HepG2 (cell line): ENCODE measurements at regions not wholly inside any gene's neighbourhood (a gene's known extent, or its start where the extent isn't known, plus 50 kb on each side); places are given as distances from the start of the nearest gene placed in this dataset.

Experiments used
- ATAC-seq: fragments of 200-7000 bp; cut with Tn5 transposase; 3 replicates; pipeline ENCODE4 v1.9.1; 2020; ENCODE audit warnings: mild to moderate bottlenecking, moderate library complexity
- BruUV-seq: library from RNA; stranded (reverse); fragments of 400-500 nt; replicated peaks from 2 replicates; lab custom pipeline; 2021; lab: Mats Ljungman, UMichigan
- CTCF ChIA-PET: fragments of 300-600 bp; formaldehyde crosslinking; extraction: SDS; loops from one replicate; lab custom pipeline; 2021; ENCODE audit warnings: low total read pairs, inconsistent platforms, low intra/inter-chr PET ratio; lab: Yijun Ruan, JAX
- POLR2A ChIA-PET: fragments of 350-600 bp; sonication (Branson Sonifier 250); formaldehyde crosslinking; loops from one replicate; lab custom pipeline; 2020; ENCODE audit warnings: antibody characterized with exemption, inconsistent platforms; lab: Yijun Ruan, JAX
- DNase-seq: peaks from one replicate; pipeline ENCODE4 v3.0.0-alpha.2; 2015; ENCODE audit warnings: low spot score
- FAIRE-seq: peaks from 3 replicates; lab custom pipeline; 2011; peaks lifted over from hg19 to GRCh38; lab: Jason Lieb, UNC
- H2AFZ ChIP-seq: one replicate; pipeline ENCODE4 v1.6.1; 2011; ENCODE audit warnings: low read length, inconsistent platforms
- H3K27ac ChIP-seq: fragments of 300-600 bp; 3 replicates; pipeline ENCODE4 v1.8.0; 2011; ENCODE audit warnings: mixed run types, mild to moderate bottlenecking, mixed read lengths, low read length, inconsistent platforms; ENCODE audit not compliant: insufficient read depth; ENCODE audit errors: extremely low read length
- H3K27me3 ChIP-seq, 2 experiments: fragments of 200-600 bp in 1 of 2; 2 replicates in 1 of 2; 3 replicates in 1 of 2; pipeline versions ENCODE4 v1.6.0 to v1.8.0; 2011; ENCODE audit warnings: low read length in 2 of 2, mild to moderate bottlenecking in 2 of 2, moderate library complexity in 2 of 2, inconsistent platforms in 1 of 2; ENCODE audit not compliant: insufficient read depth in 2 of 2, control insufficient read depth in 1 of 2
- H3K36me3 ChIP-seq, 2 experiments: fragments of 200-600 bp in 1 of 2; replicated peaks in 1 of 2; 2 replicates in 1 of 2; 3 replicates in 1 of 2; pipeline versions ENCODE4 v1.5.1 to v1.8.0; 2011; ENCODE audit warnings: low read length in 2 of 2, inconsistent platforms in 1 of 2; ENCODE audit not compliant: insufficient read depth in 2 of 2, control insufficient read depth in 1 of 2
- H3K4me1 ChIP-seq: 2 replicates; pipeline ENCODE4 v1.5.1; 2012; ENCODE audit warnings: low read length, inconsistent platforms; ENCODE audit not compliant: insufficient read depth
- H3K4me2 ChIP-seq: 2 replicates; pipeline ENCODE4 v1.6.0; 2011; ENCODE audit warnings: low read depth, low read length, inconsistent platforms
- H3K4me3 ChIP-seq, 3 experiments: fragments of 200-600 bp in 1 of 3; sonication (generic), shearing (Covaris generic) in 1 of 3; replicated peaks in 1 of 3; 2 replicates each; pipeline ENCODE4 v1.5.1; 2011 to 2016; ENCODE audit warnings: low read length in 3 of 3, inconsistent platforms in 2 of 3, low read depth in 2 of 3, mild to moderate bottlenecking in 2 of 3, control low read depth in 1 of 3, mixed read lengths in 1 of 3; ENCODE audit not compliant: insufficient read depth in 1 of 3
- H3K79me2 ChIP-seq: one replicate; pipeline ENCODE4 v1.6.1; 2011; ENCODE audit warnings: low read length, inconsistent platforms; ENCODE audit not compliant: insufficient read depth
- H3K9ac ChIP-seq: 2 replicates; pipeline ENCODE4 v1.6.0; 2011; ENCODE audit warnings: mild to moderate bottlenecking, low read depth, low read length, inconsistent platforms; ENCODE audit not compliant: insufficient read depth
- H3K9me3 ChIP-seq: 2 replicates; pipeline ENCODE4 v1.5.1; 2012; ENCODE audit warnings: mild to moderate bottlenecking, low read length
- H4K20me1 ChIP-seq: 2 replicates; pipeline ENCODE4 v1.6.0; 2011; ENCODE audit warnings: inconsistent platforms, mild to moderate bottlenecking, low read length, moderate library complexity; ENCODE audit not compliant: insufficient read depth
- DNMT1 ChIP-seq: sonication (generic); formaldehyde crosslinking; IDR thresholded peaks from 2 replicates; pipeline ENCODE4 v1.5.1; 2020; ENCODE audit warnings: mild to moderate bottlenecking, missing genetic modification reagents
- GZF1 ChIP-seq: sonication (generic); formaldehyde crosslinking; IDR thresholded peaks from 2 replicates; pipeline ENCODE4 v1.5.1; 2020; ENCODE audit warnings: mild to moderate bottlenecking, missing genetic modification reagents
- PCBP1 ChIP-seq: fragments of 200-400 bp; formaldehyde crosslinking; IDR thresholded peaks from 2 replicates; pipeline ENCODE4 v1.6.1; 2017; ENCODE audit warnings: mild to moderate bottlenecking, low read depth, low read length, borderline replicate concordance
- TFDP2 ChIP-seq: sonication (generic); formaldehyde crosslinking; IDR thresholded peaks from 2 replicates; pipeline ENCODE4 v1.4.0; 2020; ENCODE audit warnings: missing genetic modification reagents
- THAP9 ChIP-seq: sonication (generic); formaldehyde crosslinking; IDR thresholded peaks from 2 replicates; pipeline ENCODE4; 2020; ENCODE audit warnings: missing genetic modification reagents, mild to moderate bottlenecking, borderline replicate concordance
- ZBTB1 ChIP-seq: sonication (generic); formaldehyde crosslinking; IDR thresholded peaks from 2 replicates; pipeline ENCODE4 v1.4.0; 2020; ENCODE audit warnings: missing genetic modification reagents, borderline replicate concordance
- ZNF180 ChIP-seq: sonication (generic); formaldehyde crosslinking; IDR thresholded peaks from 2 replicates; pipeline ENCODE4 v1.4.0; 2020; ENCODE audit warnings: low read depth, missing genetic modification reagents, borderline replicate concordance
- ZNF263 ChIP-seq: sonication (generic); formaldehyde crosslinking; IDR thresholded peaks from 2 replicates; pipeline ENCODE4 v1.4.0; 2020; ENCODE audit warnings: missing genetic modification reagents
- ZNF343 ChIP-seq: sonication (generic); formaldehyde crosslinking; IDR thresholded peaks from 2 replicates; pipeline ENCODE4 v1.4.0; 2020; ENCODE audit warnings: mild to moderate bottlenecking, missing genetic modification reagents
- ZNF414 ChIP-seq: sonication (generic); formaldehyde crosslinking; IDR thresholded peaks from 2 replicates; pipeline ENCODE4 v1.5.0; 2020; ENCODE audit warnings: missing genetic modification reagents
- ZNF550 ChIP-seq: sonication (generic); formaldehyde crosslinking; IDR thresholded peaks from 2 replicates; pipeline ENCODE4 v1.4.0; 2020; ENCODE audit warnings: mild to moderate bottlenecking, missing genetic modification reagents, borderline replicate concordance
- ZNF558 ChIP-seq: sonication (generic); formaldehyde crosslinking; IDR thresholded peaks from 2 replicates; pipeline ENCODE4 v1.9.0; 2022; ENCODE audit warnings: mild to moderate bottlenecking, missing genetic modification reagents, borderline replicate concordance
- WGBS: methylation state at CpG from one replicate; pipeline ENCODE4 v1.1.6; 2017; ENCODE audit warnings: low lambda C conversion rate; 5-methylcytosine and 5-hydroxymethylcytosine counted together
- in situ Hi-C: cut with HindIII; loops from 2 replicates; pipeline ENCODE4 v1.10.0; 2017; ENCODE audit warnings: low pct_unique_long_range_greater_than_20kb; ENCODE audit not compliant: extremely low pct_ligation_motif_present
- intact Hi-C: fragments of 100-400 bp; cut with micrococcal nuclease; formaldehyde crosslinking; loops from one replicate; pipeline ENCODE4 v1.10.0; 2022; ENCODE audit not compliant: unreplicated experiment
- TF ChIP-seq, protein P1 (sequence below): sonication (generic); formaldehyde crosslinking; IDR thresholded peaks from 2 replicates; pipeline ENCODE4 v1.5.0; 2020; ENCODE audit warnings: mild to moderate bottlenecking, missing genetic modification reagents, borderline replicate concordance
- TF ChIP-seq, protein P2 (sequence below): sonication (generic); formaldehyde crosslinking; IDR thresholded peaks from 2 replicates; pipeline ENCODE4 v1.5.0; 2020; ENCODE audit warnings: mild to moderate bottlenecking, missing genetic modification reagents, borderline replicate concordance

GRCh38 chr15:35151782-35152181 lies 66.7 kb upstream of the NANOGP8 start:
- CTCF ChIA-PET = no interaction called here
- POLR2A ChIA-PET = no interaction called here
- ATAC-seq = no peak
- WGBS = 69% methylated on average over 8 of the region's 8 CpGs
- no peak for FAIRE-seq
- intact Hi-C loops (no loop called here), in situ Hi-C loops (no loop called here)
- no peak overlapping the region for H3K9ac ChIP-seq
- H3K27ac ChIP-seq = no peak overlapping the region
- no peak overlapping the region for H3K4me2 ChIP-seq
- H3K4me1 ChIP-seq = no peaks in the 10 kb centered on the region
- no peaks in the 10 kb centered on the region for H3K27me3 ChIP-seq
- no peaks in the 10 kb centered on the region for H3K9me3 ChIP-seq
- no peaks in the 10 kb centered on the region for H3K79me2 ChIP-seq
- no TSS peak for BruUV-seq
- no peaks in the 10 kb centered on the region for H3K36me3 ChIP-seq
- DNase-seq = no peak
- no peak overlapping the region for H2AFZ ChIP-seq
- no peaks in the 10 kb centered on the region for H4K20me1 ChIP-seq
- no peak overlapping the region for H3K4me3 ChIP-seq
- TF ChIP-seq PCBP1 (no peak), GZF1 (CRISPR knock-in tag) (no peak), ZNF414 (CRISPR knock-in tag) (no peak), ZNF558 (CRISPR knock-in tag) (no peak), ZBTB1 (CRISPR knock-in tag) (no peak), ZNF180 (no peak), ZNF343 (CRISPR knock-in tag) (no peak), ZNF550 (CRISPR knock-in tag) (no peak), THAP9 (CRISPR knock-in tag) (no peak), TFDP2 (CRISPR knock-in tag) (no peak), DNMT1 (CRISPR knock-in tag) (no peak), ZNF263 (no peak)
- TF ChIP-seq, protein P1, sequence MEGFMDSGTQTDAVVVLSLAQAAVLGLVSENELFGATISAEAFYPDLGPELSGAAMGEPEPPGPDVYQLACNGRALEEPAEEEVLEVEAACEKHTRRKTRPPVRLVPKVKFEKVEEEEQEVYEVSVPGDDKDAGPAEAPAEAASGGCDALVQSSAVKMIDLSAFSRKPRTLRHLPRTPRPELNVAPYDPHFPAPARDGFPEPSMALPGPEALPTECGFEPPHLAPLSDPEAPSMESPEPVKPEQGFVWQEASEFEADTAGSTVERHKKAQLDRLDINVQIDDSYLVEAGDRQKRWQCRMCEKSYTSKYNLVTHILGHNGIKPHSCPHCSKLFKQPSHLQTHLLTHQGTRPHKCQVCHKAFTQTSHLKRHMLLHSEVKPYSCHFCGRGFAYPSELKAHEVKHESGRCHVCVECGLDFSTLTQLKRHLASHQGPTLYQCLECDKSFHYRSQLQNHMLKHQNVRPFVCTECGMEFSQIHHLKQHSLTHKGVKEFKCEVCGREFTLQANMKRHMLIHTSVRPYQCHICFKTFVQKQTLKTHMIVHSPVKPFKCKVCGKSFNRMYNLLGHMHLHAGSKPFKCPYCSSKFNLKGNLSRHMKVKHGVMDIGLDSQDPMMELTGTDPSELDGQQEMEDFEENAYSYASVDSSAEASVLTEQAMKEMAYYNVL = no peak
- TF ChIP-seq, protein P2, sequence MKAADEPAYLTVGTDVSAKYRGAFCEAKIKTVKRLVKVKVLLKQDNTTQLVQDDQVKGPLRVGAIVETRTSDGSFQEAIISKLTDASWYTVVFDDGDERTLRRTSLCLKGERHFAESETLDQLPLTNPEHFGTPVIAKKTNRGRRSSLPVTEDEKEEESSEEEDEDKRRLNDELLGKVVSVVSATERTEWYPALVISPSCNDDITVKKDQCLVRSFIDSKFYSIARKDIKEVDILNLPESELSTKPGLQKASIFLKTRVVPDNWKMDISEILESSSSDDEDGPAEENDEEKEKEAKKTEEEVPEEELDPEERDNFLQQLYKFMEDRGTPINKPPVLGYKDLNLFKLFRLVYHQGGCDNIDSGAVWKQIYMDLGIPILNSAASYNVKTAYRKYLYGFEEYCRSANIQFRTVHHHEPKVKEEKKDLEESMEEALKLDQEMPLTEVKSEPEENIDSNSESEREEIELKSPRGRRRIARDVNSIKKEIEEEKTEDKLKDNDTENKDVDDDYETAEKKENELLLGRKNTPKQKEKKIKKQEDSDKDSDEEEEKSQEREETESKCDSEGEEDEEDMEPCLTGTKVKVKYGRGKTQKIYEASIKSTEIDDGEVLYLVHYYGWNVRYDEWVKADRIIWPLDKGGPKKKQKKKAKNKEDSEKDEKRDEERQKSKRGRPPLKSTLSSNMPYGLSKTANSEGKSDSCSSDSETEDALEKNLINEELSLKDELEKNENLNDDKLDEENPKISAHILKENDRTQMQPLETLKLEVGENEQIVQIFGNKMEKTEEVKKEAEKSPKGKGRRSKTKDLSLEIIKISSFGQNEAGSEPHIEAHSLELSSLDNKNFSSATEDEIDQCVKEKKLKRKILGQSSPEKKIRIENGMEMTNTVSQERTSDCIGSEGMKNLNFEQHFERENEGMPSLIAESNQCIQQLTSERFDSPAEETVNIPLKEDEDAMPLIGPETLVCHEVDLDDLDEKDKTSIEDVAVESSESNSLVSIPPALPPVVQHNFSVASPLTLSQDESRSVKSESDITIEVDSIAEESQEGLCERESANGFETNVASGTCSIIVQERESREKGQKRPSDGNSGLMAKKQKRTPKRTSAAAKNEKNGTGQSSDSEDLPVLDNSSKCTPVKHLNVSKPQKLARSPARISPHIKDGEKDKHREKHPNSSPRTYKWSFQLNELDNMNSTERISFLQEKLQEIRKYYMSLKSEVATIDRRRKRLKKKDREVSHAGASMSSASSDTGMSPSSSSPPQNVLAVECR = no peak
